Upper lobe of left lung (tissue), 4 donors: ENCODE measurements at regions not wholly inside any gene's neighbourhood (a gene's known extent, or its start where the extent isn't known, plus 50 kb on each side); places are given as distances from the start of the nearest gene placed in this dataset.

Source experiments
- CTCF ChIP-seq, 6 experiments: fragments of 450-650 bp in 4 of 6; fragments of 200-600 bp in 2 of 6; sonication (generic) in 2 of 6; IDR thresholded peaks; one replicate each; pipeline ENCODE4 v1.5.1; 2016 to 2019; ENCODE audit warnings: antibody characterized with exemption in 6 of 6
- EP300 ChIP-seq, 4 donors: sonication (generic); formaldehyde crosslinking; IDR thresholded peaks; one replicate each; pipeline ENCODE4 v1.5.1; 2017; ENCODE audit warnings: antibody characterized with exemption in 4 of 4, control low read depth in 2 of 4
- POLR2AphosphoS5 ChIP-seq, 2 donors: sonication (generic); formaldehyde crosslinking; IDR thresholded peaks; one replicate each; pipeline ENCODE4 v1.5.1; 2017; ENCODE audit warnings: antibody characterized with exemption in 2 of 2

- TF ChIP-seq CTCF (IDR thresholded peaks at IDR 0.05) (no peak), EP300 (IDR thresholded peaks at IDR 0.05) (no peak), POLR2AphosphoS5 (IDR thresholded peaks at IDR 0.05) (no peak)
These were observed 291.2 kb downstream of the AHR start for GRCh38 chr7:17589671-17590070.
